ENCODE measurements at regions not wholly inside any gene's neighbourhood (a gene's known extent, or its start where the extent isn't known, plus 50 kb on each side); places are given as distances from the start of the nearest gene placed in this dataset.

DNA sequence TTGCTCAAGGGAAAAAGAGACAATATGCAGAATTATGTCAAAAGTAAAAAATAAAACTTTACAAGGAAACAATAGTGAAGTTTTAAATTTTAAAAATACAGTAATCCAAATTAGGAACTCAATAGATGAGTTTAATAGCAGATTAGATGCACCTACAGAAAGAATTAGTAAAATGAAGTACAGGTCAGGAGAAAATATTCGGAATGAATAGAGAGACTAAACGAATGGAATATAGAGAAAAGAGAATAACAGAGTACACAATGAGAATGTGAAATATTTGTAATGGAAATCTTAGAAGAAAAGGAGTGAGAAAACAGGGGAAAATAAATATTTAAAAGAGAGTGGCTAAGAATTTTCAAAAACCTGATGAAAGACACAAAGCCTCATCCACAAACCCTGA, 275.7 kb upstream of the MMADHC start:
- TF ChIP-seq POLR2A (IDR thresholded peaks at IDR 0.05; ENCODE audit: low read depth, low read length) (no peak), POLR2AphosphoS5 (IDR thresholded peaks at IDR 0.05; ENCODE audit: low read depth, low read length) (no peak), TAF1 (IDR thresholded peaks at IDR 0.05; ENCODE audit: borderline replicate concordance, low read depth, low read length) (no peak)
